Mammary epithelial cell (primary cell): ENCODE measurements at regions not wholly inside any gene's neighbourhood (a gene's known extent, or its start where the extent isn't known, plus 50 kb on each side); places are given as distances from the start of the nearest gene placed in this dataset.

Experiments used
- EZH2 ChIP-seq: IDR thresholded peaks from 2 replicates; pipeline ENCODE4 v1.6.1; 2012; ENCODE audit warnings: low read length, inconsistent platforms, borderline replicate concordance
- TF ChIP-seq, protein P1 (sequence below), 2 donors: IDR thresholded peaks in 1 of 2; conservative IDR thresholded peaks in 1 of 2; 2 replicates each; pipeline ENCODE4 v1.5.1; 2011 to 2012; ENCODE audit warnings: inconsistent platforms in 2 of 2, low read length in 2 of 2, mild to moderate bottlenecking in 2 of 2, control low read depth in 1 of 2, low read depth in 1 of 2; ENCODE audit not compliant: insufficient read depth in 1 of 2; ENCODE audit errors: extremely low read depth in 1 of 2

DNA sequence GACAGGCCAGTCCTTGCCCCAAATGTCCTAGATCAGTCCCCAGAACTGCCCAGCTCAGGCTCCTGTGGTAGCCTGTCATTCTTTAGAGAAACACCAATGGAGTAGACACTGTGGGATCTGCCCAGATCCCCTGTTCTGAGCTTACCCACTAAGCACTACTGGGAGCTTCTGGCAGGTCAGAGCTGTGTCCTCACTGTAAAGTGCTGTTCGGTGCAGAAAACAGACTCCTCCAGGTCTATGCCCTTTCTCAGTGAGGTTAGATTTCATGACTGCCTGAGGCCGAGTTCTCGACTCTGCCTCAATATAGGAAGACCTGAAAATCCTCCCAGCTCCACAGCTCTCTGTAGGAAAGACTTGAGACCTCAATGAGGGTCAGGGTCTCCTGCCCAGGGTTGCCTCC, 67.5 kb upstream of the IGLL5 start:
- TF ChIP-seq, protein P1, sequence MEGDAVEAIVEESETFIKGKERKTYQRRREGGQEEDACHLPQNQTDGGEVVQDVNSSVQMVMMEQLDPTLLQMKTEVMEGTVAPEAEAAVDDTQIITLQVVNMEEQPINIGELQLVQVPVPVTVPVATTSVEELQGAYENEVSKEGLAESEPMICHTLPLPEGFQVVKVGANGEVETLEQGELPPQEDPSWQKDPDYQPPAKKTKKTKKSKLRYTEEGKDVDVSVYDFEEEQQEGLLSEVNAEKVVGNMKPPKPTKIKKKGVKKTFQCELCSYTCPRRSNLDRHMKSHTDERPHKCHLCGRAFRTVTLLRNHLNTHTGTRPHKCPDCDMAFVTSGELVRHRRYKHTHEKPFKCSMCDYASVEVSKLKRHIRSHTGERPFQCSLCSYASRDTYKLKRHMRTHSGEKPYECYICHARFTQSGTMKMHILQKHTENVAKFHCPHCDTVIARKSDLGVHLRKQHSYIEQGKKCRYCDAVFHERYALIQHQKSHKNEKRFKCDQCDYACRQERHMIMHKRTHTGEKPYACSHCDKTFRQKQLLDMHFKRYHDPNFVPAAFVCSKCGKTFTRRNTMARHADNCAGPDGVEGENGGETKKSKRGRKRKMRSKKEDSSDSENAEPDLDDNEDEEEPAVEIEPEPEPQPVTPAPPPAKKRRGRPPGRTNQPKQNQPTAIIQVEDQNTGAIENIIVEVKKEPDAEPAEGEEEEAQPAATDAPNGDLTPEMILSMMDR (conservative IDR thresholded peaks at IDR 0.05 in 1 of 2, IDR thresholded peaks at IDR 0.05 in 1 of 2; ENCODE audit: extremely low read depth in 1 of 2, insufficient read depth in 1 of 2, low read depth in 1 of 2, low read length in 2 of 2): no peak
- TF ChIP-seq EZH2: no peak
